ENCODE measurements at regions not wholly inside any gene's neighbourhood (a gene's known extent, or its start where the extent isn't known, plus 50 kb on each side); places are given as distances from the start of the nearest gene placed in this dataset.

DNA sequence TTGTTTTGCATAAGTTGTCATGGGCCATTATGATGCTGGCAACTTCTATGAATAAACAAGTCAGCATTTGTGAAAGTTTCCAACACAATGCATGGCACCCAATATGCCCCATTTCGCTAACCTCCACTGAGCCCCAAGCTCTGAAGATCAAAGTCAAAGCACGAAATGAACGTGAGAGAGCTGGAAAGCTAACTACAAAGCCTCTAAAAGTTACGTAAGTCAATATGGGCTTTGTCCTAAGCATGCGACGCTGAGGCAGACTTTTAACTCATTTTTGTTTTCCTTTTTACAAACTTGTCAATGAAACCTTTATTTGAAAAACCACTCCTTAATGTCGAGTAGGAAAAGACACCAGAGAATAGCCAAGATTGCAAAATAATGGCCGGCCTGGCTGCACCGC is 131.6 kb upstream of the NUDT7 start:
- Histone ChIP-seq H2AK5ac (ENCODE audit: low read depth, low read length) (no peak overlapping the region), H3K36me3 (ENCODE audit: control insufficient read depth in 2 of 4, insufficient read depth in 4 of 4, low read length in 3 of 4) (no peaks in the 10 kb centered on the region), H3K23me2 (ENCODE audit: low read depth, low read length) (no peaks in the 10 kb centered on the region), H3K4me1 (replicated peaks in 1 of 4; ENCODE audit: control insufficient read depth in 3 of 4, insufficient read depth in 4 of 4, low read length in 3 of 4) (peaks cover 0 to 3% (median 0%) of the 10 kb centered on the region in 4 experiments; a peak in 1 of 7 replicates), H2BK20ac (ENCODE audit: low read length) (no peak overlapping the region), H3K23ac (ENCODE audit: insufficient read length) (no peak overlapping the region), H3K9ac (replicated peaks in 1 of 4; ENCODE audit: extremely low read depth in 1 of 4, low read depth in 3 of 4, low read length in 3 of 4) (no peak overlapping the region), H4K5ac (ENCODE audit: insufficient read length, low read depth, low read length) (no peak overlapping the region), H3K4ac (replicated peaks; ENCODE audit: insufficient read length, low read depth, low read length) (no peak overlapping the region), H3K56ac (replicated peaks; ENCODE audit: insufficient read length, low read depth, low read length) (no peak overlapping the region), H3K27me3 (replicated peaks in 1 of 4; ENCODE audit: control insufficient read depth in 3 of 4, extremely low read depth in 1 of 4, insufficient read depth in 3 of 4, low read length in 3 of 4) (no peaks in the 10 kb centered on the region), H3K18ac (ENCODE audit: extremely low read depth, low read length) (no peak overlapping the region), H2AFZ (ENCODE audit: low read length) (no peak overlapping the region), H2BK12ac (ENCODE audit: low read depth, low read length) (no peak overlapping the region), H4K91ac (replicated peaks; ENCODE audit: insufficient read length, low read length) (no peak overlapping the region), H3K9me3 (ENCODE audit: insufficient read depth in 2 of 2, low read depth in 1 of 2, low read length in 1 of 2) (no peaks in the 10 kb centered on the region), H3K14ac (ENCODE audit: insufficient read length) (no peak overlapping the region), H3K27ac (ENCODE audit: low read depth, low read length) (no peak overlapping the region), H3K4me2 (ENCODE audit: insufficient read depth in 1 of 2, low read depth in 2 of 2, low read length in 2 of 2) (no peak overlapping the region), H3K79me2 (ENCODE audit: control insufficient read depth in 1 of 2, insufficient read depth in 2 of 2, low read length in 2 of 2) (no peaks in the 10 kb centered on the region), H2BK120ac (replicated peaks; ENCODE audit: low read depth, low read length) (no peak overlapping the region), H2BK5ac (ENCODE audit: low read depth, low read length) (no peak overlapping the region), H2BK15ac (ENCODE audit: low read length) (no peak overlapping the region), H3K4me3 (ENCODE audit: extremely low read depth in 1 of 4, insufficient read depth in 2 of 4, low read depth in 3 of 4, low read length in 4 of 4) (no peak overlapping the region), H4K8ac (ENCODE audit: extremely low read depth, insufficient read depth, low read length) (no peak overlapping the region), H3K79me1 (ENCODE audit: low read depth, low read length) (no peaks in the 10 kb centered on the region), H4K20me1 (replicated peaks in 1 of 2; ENCODE audit: control insufficient read depth in 1 of 2, insufficient read depth in 2 of 2, low read length in 2 of 2) (no peaks in the 10 kb centered on the region)
- FAIRE-seq, result no peak
- 93% methylated on average over 9 of the region's 9 CpGs; no CpG with 5 or more reads in 1 of the 2 experiments for WGBS, 2 experiments (ENCODE audit: extremely low coverage in 1 of 2, insufficient coverage in 1 of 2, insufficient read length in 1 of 2, insufficient replicate concordance in 2 of 2, low coverage in 1 of 2, low lambda C conversion rate in 2 of 2, missing lambda C conversion rate in 1 of 2)
- DNase-seq (ENCODE audit: low read depth in 1 of 2, low spot score in 2 of 2), result no peak
- ChIA-PET POLR2A (ENCODE audit: partially characterized antibody) (no interaction called here), CTCF (ENCODE audit: partially characterized antibody) (interaction anchor here (0.6 to 11.1 kb wide), 6 partner anchors 7 to 503 kb away, joined by 3 to 234 read pairs (median 5); no protein-coding TSS in a partner anchor)
- TF ChIP-seq YY1 (IDR thresholded peaks at IDR 0.05; ENCODE audit: low read depth, low read length) (no peak), CHD1 (IDR thresholded peaks at IDR 0.05; ENCODE audit: low read depth, low read length) (no peak), BRCA1 (IDR thresholded peaks at IDR 0.05; ENCODE audit: low read depth, low read length) (no peak), RBBP5 (IDR thresholded peaks at IDR 0.05; ENCODE audit: borderline replicate concordance, low read depth, low read length) (no peak), PHF8 (conservative IDR thresholded peaks at IDR 0.05; ENCODE audit: low read depth, low read length) (no peak), SAP30 (IDR thresholded peaks at IDR 0.05; ENCODE audit: insufficient read depth, insufficient replicate concordance, low read length) (no peak), CHD2 (IDR thresholded peaks at IDR 0.05; ENCODE audit: low read length) (no peak), FOSL1 (IDR thresholded peaks at IDR 0.05; ENCODE audit: insufficient read depth, low read depth, low read length) (no peak), RXRA (IDR thresholded peaks at IDR 0.05; ENCODE audit: insufficient read depth, low read depth, low read length) (no peak), EGR1 (IDR thresholded peaks at IDR 0.05; ENCODE audit: borderline replicate concordance, low read depth, low read length) (no peak), POLR2A (IDR thresholded peaks at IDR 0.05; ENCODE audit: control extremely low read depth in 1 of 2, low read depth in 2 of 2, low read length in 2 of 2) (no peak), SUZ12 (IDR thresholded peaks at IDR 0.05; ENCODE audit: low read length) (no peak), ZNF274 (IDR thresholded peaks at IDR 0.05; ENCODE audit: borderline replicate concordance, extremely low read depth, low read length) (no peak), SIX5 (IDR thresholded peaks at IDR 0.05; ENCODE audit: low read depth, low read length) (no peak)
- TF ChIP-seq, protein P1, sequence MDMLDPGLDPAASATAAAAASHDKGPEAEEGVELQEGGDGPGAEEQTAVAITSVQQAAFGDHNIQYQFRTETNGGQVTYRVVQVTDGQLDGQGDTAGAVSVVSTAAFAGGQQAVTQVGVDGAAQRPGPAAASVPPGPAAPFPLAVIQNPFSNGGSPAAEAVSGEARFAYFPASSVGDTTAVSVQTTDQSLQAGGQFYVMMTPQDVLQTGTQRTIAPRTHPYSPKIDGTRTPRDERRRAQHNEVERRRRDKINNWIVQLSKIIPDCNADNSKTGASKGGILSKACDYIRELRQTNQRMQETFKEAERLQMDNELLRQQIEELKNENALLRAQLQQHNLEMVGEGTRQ (IDR thresholded peaks at IDR 0.05; ENCODE audit: low read length), result no peak

All from H1 (cell line).